T1000 (cell line): ENCODE measurements at regions not wholly inside any gene's neighbourhood (a gene's known extent, or its start where the extent isn't known, plus 50 kb on each side); places are given as distances from the start of the nearest gene placed in this dataset.
A peak's percentile ranks its signal among the peaks of the same experiment; 100 is the strongest.

ENCODE experiments used
- DNase-seq: peaks from one replicate; lab custom pipeline; 2025; ENCODE audit warnings: mixed read lengths; lab: John Stamatoyannopoulos, UW

GRCh38 chr6:156564127-156564806 is 212.9 kb upstream of the ARID1B start:
- DNase-seq, result peak; percentile 4

GRCh38 chr6:156563714-156564113 is 213.5 kb upstream of the ARID1B start:
- DNase-seq, result no peak

- DNase-seq, result no peak
These were observed 214.5 kb upstream of the ARID1B start for GRCh38 chr6:156562636-156563035.

- no peak for DNase-seq
These were observed 215.2 kb upstream of the ARID1B start for GRCh38 chr6:156562019-156562418.

GRCh38 chr6:156560476-156560875 is 216.7 kb upstream of the ARID1B start:
- no peak for DNase-seq

GRCh38 chr6:156559162-156559690 is 218.0 kb upstream of the ARID1B start:
- no peak for DNase-seq

GRCh38 chr6:156557911-156558259 is 219.3 kb upstream of the ARID1B start:
- no peak for DNase-seq

- DNase-seq, result no peak
These were observed 219.8 kb upstream of the ARID1B start for GRCh38 chr6:156557251-156557910.

- no peak for DNase-seq
These were observed 220.4 kb upstream of the ARID1B start for GRCh38 chr6:156556811-156557210.

GRCh38 chr6:156555116-156555515 is 222.1 kb upstream of the ARID1B start:
- DNase-seq, result peak; percentile 27

- DNase-seq, result no peak
These were observed 223.0 kb upstream of the ARID1B start for GRCh38 chr6:156554160-156554559.

- DNase-seq, result no peak
These were observed 224.3 kb upstream of the ARID1B start for GRCh38 chr6:156552849-156553248.

- no peak for DNase-seq
These were observed 226.2 kb upstream of the ARID1B start for GRCh38 chr6:156550949-156551348.

GRCh38 chr6:156545931-156546330 is 231.2 kb upstream of the ARID1B start:
- DNase-seq, result no peak

- DNase-seq, result no peak
These were observed 232.2 kb upstream of the ARID1B start for GRCh38 chr6:156545021-156545420.

GRCh38 chr6:156544046-156544445 is 233.1 kb upstream of the ARID1B start:
- DNase-seq, result no peak

GRCh38 chr6:156543431-156543830 is 233.7 kb upstream of the ARID1B start:
- no peak for DNase-seq

GRCh38 chr6:156538875-156539660 is 238.1 kb upstream of the ARID1B start:
- no peak for DNase-seq

GRCh38 chr6:156534594-156534993 is 242.6 kb upstream of the ARID1B start:
- DNase-seq, result no peak

- DNase-seq, result no peak
These were observed 243.2 kb upstream of the ARID1B start for GRCh38 chr6:156533872-156534524.

GRCh38 chr6:156526081-156526480 is 251.1 kb upstream of the ARID1B start:
- no peak for DNase-seq

GRCh38 chr6:156525541-156525940 is 251.6 kb upstream of the ARID1B start:
- DNase-seq, result no peak
